HG03060 (cell line): ENCODE measurements at regions not wholly inside any gene's neighbourhood (a gene's known extent, or its start where the extent isn't known, plus 50 kb on each side); places are given as distances from the start of the nearest gene placed in this dataset.
"Not testable (repeated sequence)": the region's sequence is repeated elsewhere in the genome, so short reads cannot be mapped to it uniquely, and the experiment has no call there.

Experiments used
- ATAC-seq: cut with Tn5 transposase; IDR thresholded peaks from one replicate; pipeline ENCODE4 v1.9.1; 2021; ENCODE audit warnings: low read depth, moderate number of reproducible peaks; ENCODE audit not compliant: unreplicated experiment

GRCh38 chr2:187862715-187863114 lies 308.5 kb upstream of the TFPI start:
- ATAC-seq: no peak

GRCh38 chr2:187865025-187865424 lies 310.8 kb upstream of the TFPI start:
- no peak for ATAC-seq

GRCh38 chr2:187867165-187867564 lies 312.9 kb upstream of the TFPI start:
- ATAC-seq: no peak

GRCh38 chr2:187869195-187869594 lies 315.0 kb upstream of the TFPI start:
- ATAC-seq: no peak

- ATAC-seq: no peak
Observed at GRCh38 chr2:187871506-187871905, 317.3 kb upstream of the TFPI start.

- no peak for ATAC-seq
Observed at GRCh38 chr2:187873132-187873531, 318.9 kb upstream of the TFPI start.

GRCh38 chr2:187874786-187875185 lies 320.6 kb upstream of the TFPI start:
- ATAC-seq: no peak

- no peak for ATAC-seq
Observed at GRCh38 chr2:187875261-187876141, 321.3 kb upstream of the TFPI start.

GRCh38 chr2:187876554-187876953 lies 322.3 kb upstream of the TFPI start:
- no peak for ATAC-seq

- no peak for ATAC-seq
Observed at GRCh38 chr2:187877391-187877790, 323.2 kb upstream of the TFPI start.

GRCh38 chr2:187878112-187878511 lies 323.9 kb upstream of the TFPI start:
- no peak for ATAC-seq

GRCh38 chr2:187879491-187879890 lies 325.3 kb upstream of the TFPI start:
- no peak for ATAC-seq

- ATAC-seq: no peak
Observed at GRCh38 chr2:187884003-187884402, 329.8 kb upstream of the TFPI start.

GRCh38 chr2:187890690-187891089 lies 336.5 kb upstream of the TFPI start:
- ATAC-seq: no peak

- ATAC-seq: no peak
Observed at GRCh38 chr2:187900021-187900420, 345.8 kb upstream of the TFPI start.

- ATAC-seq: no peak
Observed at GRCh38 chr2:187906021-187906420, 351.8 kb upstream of the TFPI start.

- ATAC-seq: not testable (repeated sequence)
Observed at GRCh38 chr2:187910922-187911321, 356.7 kb upstream of the TFPI start.

- ATAC-seq: no peak
Observed at GRCh38 chr2:187912950-187913349, 358.7 kb upstream of the TFPI start.

- ATAC-seq: no peak
Observed at GRCh38 chr2:187915810-187916209, 361.6 kb upstream of the TFPI start.

GRCh38 chr2:187916799-187917198 lies 362.6 kb upstream of the TFPI start:
- ATAC-seq: no peak

- no peak for ATAC-seq
Observed at GRCh38 chr2:187917535-187917934, 363.3 kb upstream of the TFPI start.

GRCh38 chr2:187918996-187919821 lies 365.0 kb upstream of the TFPI start:
- no peak for ATAC-seq
